ENCODE measurements at regions not wholly inside any gene's neighbourhood (a gene's known extent, or its start where the extent isn't known, plus 50 kb on each side); places are given as distances from the start of the nearest gene placed in this dataset.

DNA sequence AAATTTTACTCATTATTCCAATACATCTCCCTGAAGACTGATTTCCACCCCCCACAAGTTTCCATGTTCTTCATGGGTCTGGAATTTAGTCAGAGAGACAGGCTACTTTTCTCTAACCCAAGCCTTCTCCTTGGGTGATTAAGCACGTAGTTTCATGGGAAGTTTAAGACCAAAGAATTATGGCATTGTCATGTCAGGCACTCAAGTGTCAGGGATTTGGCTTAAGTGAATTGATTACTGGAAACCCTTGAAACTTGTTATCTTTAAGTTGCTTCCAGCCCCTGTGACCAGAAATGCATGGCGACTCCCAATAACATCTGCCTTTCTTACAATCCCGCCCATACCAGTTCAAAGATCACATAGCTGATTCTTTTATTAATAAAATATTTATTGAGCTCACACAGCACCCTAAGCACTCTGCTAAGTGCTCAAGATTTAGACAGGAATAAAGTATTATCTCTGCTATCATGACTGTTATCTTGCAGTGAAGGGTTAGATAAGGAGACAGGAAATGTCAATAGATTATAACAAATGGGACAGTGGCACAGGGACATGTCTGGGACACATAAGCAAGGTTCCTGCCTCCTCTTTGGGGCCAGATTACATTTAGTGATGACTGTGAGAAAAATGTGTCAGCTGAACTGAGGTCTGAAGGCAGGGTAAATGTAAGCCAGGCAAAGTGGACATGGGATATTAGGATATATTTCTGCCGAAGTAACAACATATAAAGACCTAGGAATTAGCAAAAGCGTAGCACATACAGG, 241.2 kb upstream of the TNC start:
- H4K20me1 ChIP-seq (ENCODE audit: insufficient read depth, low read depth, low read length) = no peaks in the 10 kb centered on the region

DNA sequence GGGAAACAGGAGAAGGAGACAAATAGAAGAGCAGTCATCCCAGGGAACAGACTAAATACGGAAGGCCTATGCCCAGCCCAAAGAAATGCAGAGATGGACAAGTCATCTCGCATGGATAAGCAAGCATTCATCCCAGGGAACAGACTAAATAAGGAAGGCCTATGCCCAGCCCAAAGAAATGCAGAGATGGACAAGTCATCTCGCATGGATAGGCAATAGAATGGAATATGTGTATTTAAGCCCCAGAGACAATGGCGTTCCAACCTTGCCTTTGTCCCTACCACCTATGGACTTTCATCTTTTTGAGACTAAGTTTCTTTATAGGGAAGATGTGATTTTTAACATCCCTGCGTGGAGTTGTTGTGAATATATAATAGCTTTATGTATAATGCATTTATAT, 242.2 kb upstream of the TNC start:
- DNase-seq = no peak
- Histone ChIP-seq H3K27me3 (ENCODE audit: low read length) (no peaks in the 10 kb centered on the region), H3K36me3 (ENCODE audit: insufficient read depth, low read length) (no peaks in the 10 kb centered on the region), H3K9me2 (replicated peaks; ENCODE audit: insufficient read depth, low read length) (no peaks in the 10 kb centered on the region), H3K9me3 (ENCODE audit: low read length) (no peaks in the 10 kb centered on the region), H3K27ac (ENCODE audit: low read length) (no peak overlapping the region), H3K9ac (ENCODE audit: low read length) (no peak overlapping the region), H3K79me2 (ENCODE audit: low read length) (no peaks in the 10 kb centered on the region), H3K4me2 (ENCODE audit: low read depth, low read length, poor library complexity, severe bottlenecking) (no peak overlapping the region), H2AFZ (ENCODE audit: low read length) (no peak overlapping the region), H3K4me1 (ENCODE audit: low read length) (no peaks in the 10 kb centered on the region), H3K4me3 (ENCODE audit: low read length) (no peak overlapping the region), H4K20me1 (ENCODE audit: insufficient read depth, low read depth, low read length) (no peaks in the 10 kb centered on the region)

More for the DNA sequence above, 241.2 kb upstream of the TNC start:
- no peak overlapping the region for H2AFZ ChIP-seq (ENCODE audit: low read length)
- no peaks in the 10 kb centered on the region for H3K36me3 ChIP-seq (ENCODE audit: insufficient read depth, low read length)
- H3K27me3 ChIP-seq (ENCODE audit: low read length) = no peaks in the 10 kb centered on the region
- H3K4me2 ChIP-seq (ENCODE audit: low read depth, low read length, poor library complexity, severe bottlenecking) = no peak overlapping the region
- no peak overlapping the region for H3K9ac ChIP-seq (ENCODE audit: low read length)
- H3K4me3 ChIP-seq (ENCODE audit: low read length) = no peak overlapping the region
- no peaks in the 10 kb centered on the region for H3K9me3 ChIP-seq (ENCODE audit: low read length)
- H3K79me2 ChIP-seq (ENCODE audit: low read length) = no peaks in the 10 kb centered on the region
- no peak for DNase-seq
- H3K4me1 ChIP-seq (ENCODE audit: low read length) = no peaks in the 10 kb centered on the region
- H3K27ac ChIP-seq (ENCODE audit: low read length) = no peak overlapping the region
- no peaks in the 10 kb centered on the region for H3K9me2 ChIP-seq (replicated peaks; ENCODE audit: insufficient read depth, low read length)

DNA sequence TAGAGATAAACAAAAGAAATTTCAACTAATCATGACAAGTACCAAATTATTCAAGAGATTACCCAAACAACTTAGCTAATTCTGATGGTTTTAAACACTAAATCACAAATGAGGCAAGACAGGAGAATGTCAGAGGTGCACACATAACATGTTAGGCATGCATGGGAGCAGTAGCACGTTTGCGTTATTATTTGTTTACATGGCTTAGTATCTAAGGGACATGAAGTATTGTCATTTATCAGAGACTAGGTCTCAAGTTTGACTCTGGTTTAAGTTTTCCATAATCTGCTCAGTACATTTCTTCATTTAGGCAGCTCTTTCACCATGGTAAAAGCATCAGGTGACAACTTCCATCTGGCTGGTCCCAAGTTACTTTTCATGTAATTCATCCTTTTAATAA, 244.1 kb upstream of the TNC start:
- H2AFZ ChIP-seq (ENCODE audit: low read length) = no peak overlapping the region
- no peaks in the 10 kb centered on the region for H3K4me1 ChIP-seq (ENCODE audit: low read length)
- no peak overlapping the region for H3K27ac ChIP-seq (ENCODE audit: low read length)
- H3K9me2 ChIP-seq (replicated peaks; ENCODE audit: insufficient read depth, low read length) = no peaks in the 10 kb centered on the region
- H3K79me2 ChIP-seq (ENCODE audit: low read length) = no peaks in the 10 kb centered on the region
- no peak for DNase-seq
- no peaks in the 10 kb centered on the region for H3K27me3 ChIP-seq (ENCODE audit: low read length)
- no peak overlapping the region for H3K4me3 ChIP-seq (ENCODE audit: low read length)
- no peak overlapping the region for H3K9ac ChIP-seq (ENCODE audit: low read length)
- no peaks in the 10 kb centered on the region for H3K9me3 ChIP-seq (ENCODE audit: low read length)
- no peaks in the 10 kb centered on the region for H3K36me3 ChIP-seq (ENCODE audit: insufficient read depth, low read length)
- no peak overlapping the region for H3K4me2 ChIP-seq (ENCODE audit: low read depth, low read length, poor library complexity, severe bottlenecking)
- no peaks in the 10 kb centered on the region for H4K20me1 ChIP-seq (ENCODE audit: insufficient read depth, low read depth, low read length)

DNA sequence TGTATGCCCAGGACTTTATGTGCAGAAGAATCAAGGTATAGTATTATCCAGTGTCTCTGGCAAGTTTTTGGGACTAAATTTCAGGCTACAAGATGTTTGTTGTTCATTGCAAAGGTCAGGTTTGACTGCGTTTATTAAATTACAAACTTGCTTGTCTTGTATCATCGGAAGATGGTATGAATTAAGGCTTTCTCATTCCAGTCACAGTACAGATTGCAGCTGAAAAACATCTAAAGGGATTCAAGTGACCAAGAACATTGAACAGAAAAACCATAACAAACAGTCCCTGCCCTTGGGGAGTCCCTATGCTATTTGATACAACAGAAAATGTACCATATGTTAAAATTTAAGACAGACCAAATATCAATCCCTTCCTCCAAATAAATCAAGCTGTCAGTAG, 244.7 kb upstream of the TNC start:
- no peaks in the 10 kb centered on the region for H4K20me1 ChIP-seq (ENCODE audit: insufficient read depth, low read depth, low read length)
- DNase-seq = no peak
- no peaks in the 10 kb centered on the region for H3K9me2 ChIP-seq (replicated peaks; ENCODE audit: insufficient read depth, low read length)
- H3K9me3 ChIP-seq (ENCODE audit: low read length) = no peaks in the 10 kb centered on the region
- H2AFZ ChIP-seq (ENCODE audit: low read length) = no peak overlapping the region
- no peak overlapping the region for H3K27ac ChIP-seq (ENCODE audit: low read length)
- no peak overlapping the region for H3K4me3 ChIP-seq (ENCODE audit: low read length)
- H3K9ac ChIP-seq (ENCODE audit: low read length) = no peak overlapping the region
- no peaks in the 10 kb centered on the region for H3K79me2 ChIP-seq (ENCODE audit: low read length)
- H3K27me3 ChIP-seq (ENCODE audit: low read length) = no peaks in the 10 kb centered on the region
- no peak overlapping the region for H3K4me2 ChIP-seq (ENCODE audit: low read depth, low read length, poor library complexity, severe bottlenecking)
- no peaks in the 10 kb centered on the region for H3K4me1 ChIP-seq (ENCODE audit: low read length)
- no peaks in the 10 kb centered on the region for H3K36me3 ChIP-seq (ENCODE audit: insufficient read depth, low read length)

DNA sequence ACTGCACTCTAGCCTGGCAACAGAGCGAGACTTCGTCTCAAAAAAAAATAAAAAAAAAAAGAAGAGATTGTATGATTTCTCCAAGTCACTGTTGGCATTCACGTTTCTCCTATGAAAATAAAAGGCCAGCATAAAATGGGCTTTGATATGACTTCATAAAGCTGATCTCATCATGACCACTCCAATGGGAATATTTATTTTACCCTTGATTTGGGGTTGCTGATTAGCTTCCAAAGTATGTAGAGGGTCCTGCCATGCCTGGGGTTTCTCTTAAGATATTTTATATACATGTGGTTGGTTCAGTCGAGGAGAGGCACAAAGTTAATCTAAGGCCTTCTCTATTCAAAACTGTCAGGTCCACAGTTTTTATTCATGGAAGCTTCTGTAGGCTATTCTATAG, 247.0 kb upstream of the TNC start:
- H3K4me2 ChIP-seq (ENCODE audit: low read depth, low read length, poor library complexity, severe bottlenecking) = no peak overlapping the region
- no peak overlapping the region for H2AFZ ChIP-seq (ENCODE audit: low read length)
- H3K27me3 ChIP-seq (ENCODE audit: low read length) = no peaks in the 10 kb centered on the region
- no peaks in the 10 kb centered on the region for H4K20me1 ChIP-seq (ENCODE audit: insufficient read depth, low read depth, low read length)
- no peak for DNase-seq
- no peak overlapping the region for H3K27ac ChIP-seq (ENCODE audit: low read length)
- no peaks in the 10 kb centered on the region for H3K79me2 ChIP-seq (ENCODE audit: low read length)
- H3K9me3 ChIP-seq (ENCODE audit: low read length) = no peaks in the 10 kb centered on the region
- H3K9ac ChIP-seq (ENCODE audit: low read length) = no peak overlapping the region
- no peaks in the 10 kb centered on the region for H3K36me3 ChIP-seq (ENCODE audit: insufficient read depth, low read length)
- H3K4me1 ChIP-seq (ENCODE audit: low read length) = no peaks in the 10 kb centered on the region
- no peaks in the 10 kb centered on the region for H3K9me2 ChIP-seq (replicated peaks; ENCODE audit: insufficient read depth, low read length)
- no peak overlapping the region for H3K4me3 ChIP-seq (ENCODE audit: low read length)

DNA sequence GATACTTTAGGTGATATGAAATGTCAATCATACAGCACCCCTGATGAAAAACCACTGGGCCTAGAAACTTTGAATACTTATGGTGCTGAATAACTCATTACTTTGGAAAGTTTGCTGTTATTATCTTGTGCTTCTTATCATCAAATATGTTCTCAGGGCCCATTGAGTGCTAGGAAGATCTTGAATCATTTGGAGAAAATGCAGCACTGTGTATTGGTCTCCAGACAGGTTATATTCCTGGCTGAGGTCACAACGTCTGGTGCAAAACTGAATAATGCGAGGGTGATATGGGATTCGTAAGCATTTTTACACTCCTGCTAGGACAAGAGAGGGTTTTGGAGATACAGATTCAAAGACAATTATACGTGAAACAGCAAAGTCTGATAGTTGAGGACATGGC, 249.4 kb upstream of the TNC start:
- H3K36me3 ChIP-seq (ENCODE audit: insufficient read depth, low read length) = no peaks in the 10 kb centered on the region
- H3K79me2 ChIP-seq (ENCODE audit: low read length) = no peaks in the 10 kb centered on the region
- H3K4me1 ChIP-seq (ENCODE audit: low read length) = no peaks in the 10 kb centered on the region
- no peak overlapping the region for H3K4me2 ChIP-seq (ENCODE audit: low read depth, low read length, poor library complexity, severe bottlenecking)
- no peak overlapping the region for H3K9ac ChIP-seq (ENCODE audit: low read length)
- DNase-seq = no peak
- H3K4me3 ChIP-seq (ENCODE audit: low read length) = no peak overlapping the region
- no peaks in the 10 kb centered on the region for H3K27me3 ChIP-seq (ENCODE audit: low read length)
- no peaks in the 10 kb centered on the region for H3K9me3 ChIP-seq (ENCODE audit: low read length)
- no peak overlapping the region for H2AFZ ChIP-seq (ENCODE audit: low read length)
- no peaks in the 10 kb centered on the region for H4K20me1 ChIP-seq (ENCODE audit: insufficient read depth, low read depth, low read length)
- H3K27ac ChIP-seq (ENCODE audit: low read length) = no peak overlapping the region
- no peaks in the 10 kb centered on the region for H3K9me2 ChIP-seq (replicated peaks; ENCODE audit: insufficient read depth, low read length)

DNA sequence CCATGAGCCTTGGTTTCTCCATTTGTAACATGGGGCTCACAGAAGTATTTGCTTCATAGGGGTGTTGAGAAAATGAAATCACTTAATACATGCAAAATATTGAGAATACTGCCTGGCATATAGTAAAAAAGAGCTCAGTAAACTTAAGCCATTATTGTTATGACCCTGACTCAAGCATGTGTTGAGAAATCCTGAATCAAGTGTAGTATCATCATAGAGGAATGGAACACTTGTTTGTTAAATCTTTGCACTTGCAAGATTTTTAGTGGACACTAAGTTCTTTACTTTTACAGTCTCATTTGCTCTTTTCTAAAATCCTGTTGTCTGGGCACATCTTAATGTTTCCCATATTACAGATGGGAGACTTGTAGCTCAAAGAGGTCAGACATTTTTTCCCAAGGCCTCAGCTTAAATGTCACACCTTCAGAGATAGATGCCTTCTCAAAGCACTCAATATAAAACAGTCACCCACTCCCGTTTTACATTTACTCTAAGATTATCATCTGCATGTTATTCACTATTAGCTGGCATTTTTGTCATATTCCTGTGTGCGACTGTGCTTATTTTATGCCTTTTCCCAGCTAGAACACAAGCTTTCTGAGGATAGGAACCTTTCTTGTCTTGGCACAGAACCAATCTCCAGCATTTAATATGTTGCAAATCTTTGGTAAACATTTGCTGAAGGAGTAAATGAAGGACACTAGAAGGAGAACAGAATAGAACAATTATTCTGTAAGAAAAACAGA, 250.0 kb upstream of the TNC start:
- no peak overlapping the region for H3K4me2 ChIP-seq (ENCODE audit: low read depth, low read length, poor library complexity, severe bottlenecking)
- H3K4me3 ChIP-seq (ENCODE audit: low read length) = no peak overlapping the region

DNA sequence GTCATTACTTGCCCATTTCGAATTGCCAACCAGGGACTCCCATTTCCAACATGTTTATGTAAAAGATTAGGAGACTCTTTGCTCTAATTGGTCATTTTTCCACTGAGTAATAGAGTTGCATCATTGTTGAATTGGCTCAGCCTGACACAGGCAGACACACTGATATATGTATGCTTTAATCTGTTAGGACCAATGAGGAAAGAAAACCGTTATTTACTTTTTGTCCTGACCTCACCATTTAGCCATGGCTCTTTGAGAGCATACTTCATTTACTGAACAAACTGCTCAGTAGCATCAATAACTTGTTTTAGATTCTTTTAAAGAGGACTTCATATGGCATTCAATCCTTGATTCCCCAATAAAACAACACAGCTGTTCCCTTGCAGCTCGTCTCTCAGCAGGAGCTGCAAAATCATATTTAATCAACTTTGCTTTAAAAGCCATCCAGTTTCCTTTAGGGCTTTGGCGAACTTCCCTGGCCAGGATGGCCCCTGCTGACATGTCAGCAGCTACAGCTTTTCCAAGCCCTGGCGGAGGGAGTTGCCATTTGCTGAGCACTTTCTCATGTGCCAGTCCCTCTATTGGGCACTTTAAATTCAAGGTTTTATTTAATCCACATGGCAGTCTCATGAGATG, 251.5 kb upstream of the TNC start:
- no peaks in the 10 kb centered on the region for H3K79me2 ChIP-seq (ENCODE audit: low read length)
- no peak overlapping the region for H2AFZ ChIP-seq (ENCODE audit: low read length)
- no peak overlapping the region for H3K4me3 ChIP-seq (ENCODE audit: low read length)
- no peaks in the 10 kb centered on the region for H3K36me3 ChIP-seq (ENCODE audit: insufficient read depth, low read length)
- no peak overlapping the region for H3K4me2 ChIP-seq (ENCODE audit: low read depth, low read length, poor library complexity, severe bottlenecking)
- no peak overlapping the region for H3K9ac ChIP-seq (ENCODE audit: low read length)
- no peaks in the 10 kb centered on the region for H3K9me3 ChIP-seq (ENCODE audit: low read length)
- H3K4me1 ChIP-seq (ENCODE audit: low read length) = no peaks in the 10 kb centered on the region
- H3K9me2 ChIP-seq (replicated peaks; ENCODE audit: insufficient read depth, low read length) = no peaks in the 10 kb centered on the region
- DNase-seq = no peak
- H3K27ac ChIP-seq (ENCODE audit: low read length) = no peak overlapping the region
- H4K20me1 ChIP-seq (ENCODE audit: insufficient read depth, low read depth, low read length) = no peaks in the 10 kb centered on the region
- no peaks in the 10 kb centered on the region for H3K27me3 ChIP-seq (ENCODE audit: low read length)

More for the DNA sequence above, 250.0 kb upstream of the TNC start:
- Histone ChIP-seq H3K4me1 (ENCODE audit: low read length) (no peaks in the 10 kb centered on the region), H3K79me2 (ENCODE audit: low read length) (no peaks in the 10 kb centered on the region), H4K20me1 (ENCODE audit: insufficient read depth, low read depth, low read length) (no peaks in the 10 kb centered on the region), H3K9me2 (replicated peaks; ENCODE audit: insufficient read depth, low read length) (no peaks in the 10 kb centered on the region), H3K9ac (ENCODE audit: low read length) (no peak overlapping the region), H2AFZ (ENCODE audit: low read length) (no peak overlapping the region), H3K27ac (ENCODE audit: low read length) (no peak overlapping the region), H3K9me3 (ENCODE audit: low read length) (no peaks in the 10 kb centered on the region), H3K36me3 (ENCODE audit: insufficient read depth, low read length) (no peaks in the 10 kb centered on the region), H3K27me3 (ENCODE audit: low read length) (no peaks in the 10 kb centered on the region)
- no peak for DNase-seq

All from Karpas-422 (cell line).